ENCODE measurements at regions not wholly inside any gene's neighbourhood (a gene's known extent, or its start where the extent isn't known, plus 50 kb on each side); places are given as distances from the start of the nearest gene placed in this dataset.

DNA sequence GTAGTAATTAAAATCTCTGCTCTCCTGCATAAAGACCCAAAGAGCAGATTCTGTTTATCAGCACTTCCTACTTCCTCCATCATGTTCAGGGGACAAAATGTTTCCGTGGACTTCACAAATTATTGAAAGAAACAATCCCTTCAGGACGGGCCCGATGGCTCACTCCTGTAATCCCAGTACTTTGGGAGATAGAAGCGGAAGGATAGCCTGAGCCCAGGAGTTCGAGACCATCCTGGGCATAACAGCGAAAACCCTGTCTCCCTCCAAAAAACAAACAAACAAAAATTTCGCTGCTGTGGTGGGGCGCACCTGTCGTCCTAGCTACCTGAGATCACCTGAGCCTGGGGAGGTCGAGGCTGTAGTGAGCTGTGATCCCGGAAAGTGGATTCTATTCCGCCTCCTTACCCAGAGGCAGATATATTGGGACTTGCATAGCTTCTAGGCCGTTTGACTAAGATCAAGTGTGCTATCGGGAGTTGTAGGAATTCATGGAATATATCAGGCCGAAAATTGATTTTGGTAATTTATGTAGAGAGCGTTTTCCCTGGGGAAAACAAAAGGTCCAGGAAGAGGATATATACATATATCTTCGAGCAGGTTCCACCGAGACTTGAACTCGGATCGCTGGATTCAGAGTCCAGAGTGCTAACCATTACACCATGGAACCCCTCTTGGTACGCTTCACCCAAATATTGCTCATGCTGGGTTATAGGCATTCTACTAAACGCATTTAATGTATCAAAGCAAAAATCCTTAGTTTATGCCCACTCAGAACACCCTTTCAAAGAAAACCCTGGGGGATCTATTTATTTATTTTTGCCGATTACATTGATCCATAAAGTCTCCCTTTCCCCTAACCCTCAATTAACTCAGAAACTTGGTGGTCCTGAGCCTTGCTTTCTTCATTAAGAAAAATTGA is 74.5 kb upstream of the ZNF184 start:
- TF ChIP-seq, protein P1, sequence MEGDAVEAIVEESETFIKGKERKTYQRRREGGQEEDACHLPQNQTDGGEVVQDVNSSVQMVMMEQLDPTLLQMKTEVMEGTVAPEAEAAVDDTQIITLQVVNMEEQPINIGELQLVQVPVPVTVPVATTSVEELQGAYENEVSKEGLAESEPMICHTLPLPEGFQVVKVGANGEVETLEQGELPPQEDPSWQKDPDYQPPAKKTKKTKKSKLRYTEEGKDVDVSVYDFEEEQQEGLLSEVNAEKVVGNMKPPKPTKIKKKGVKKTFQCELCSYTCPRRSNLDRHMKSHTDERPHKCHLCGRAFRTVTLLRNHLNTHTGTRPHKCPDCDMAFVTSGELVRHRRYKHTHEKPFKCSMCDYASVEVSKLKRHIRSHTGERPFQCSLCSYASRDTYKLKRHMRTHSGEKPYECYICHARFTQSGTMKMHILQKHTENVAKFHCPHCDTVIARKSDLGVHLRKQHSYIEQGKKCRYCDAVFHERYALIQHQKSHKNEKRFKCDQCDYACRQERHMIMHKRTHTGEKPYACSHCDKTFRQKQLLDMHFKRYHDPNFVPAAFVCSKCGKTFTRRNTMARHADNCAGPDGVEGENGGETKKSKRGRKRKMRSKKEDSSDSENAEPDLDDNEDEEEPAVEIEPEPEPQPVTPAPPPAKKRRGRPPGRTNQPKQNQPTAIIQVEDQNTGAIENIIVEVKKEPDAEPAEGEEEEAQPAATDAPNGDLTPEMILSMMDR (IDR thresholded peaks at IDR 0.05) = no peak
- TF ChIP-seq POLR2AphosphoS5 (IDR thresholded peaks at IDR 0.05) = no peak

Data from gastroesophageal sphincter (tissue), 3 donors.